HCT116 (cell line): ENCODE measurements at regions not wholly inside any gene's neighbourhood (a gene's known extent, or its start where the extent isn't known, plus 50 kb on each side); places are given as distances from the start of the nearest gene placed in this dataset.

Source experiments
- ATAC-seq: fragments of 200-7000 bp; cut with Tn5 transposase; 2 replicates; pipeline ENCODE4 v1.9.1; 2020; ENCODE audit warnings: mild to moderate bottlenecking, moderate library complexity
- BruUV-seq: library from RNA; stranded (reverse); fragments of 400-500 nt; replicated peaks from 2 replicates; lab custom pipeline; 2021; lab: Mats Ljungman, UMichigan
- CTCF ChIA-PET: fragments of 300-600 bp; sonication (Branson Sonifier 250); formaldehyde crosslinking; loops from one replicate; lab custom pipeline; 2021; ENCODE audit warnings: antibody characterized with exemption; lab: Charles Lee
- POLR2A ChIA-PET: fragments of 300-600, 350-600 bp; sonication (Branson Sonifier 250); formaldehyde crosslinking; loops from one replicate; lab custom pipeline; 2021; ENCODE audit warnings: antibody characterized with exemption; lab: Charles Lee
- RAD21 ChIA-PET, 2 experiments: fragments of 300-600 bp; sonication (Branson Sonifier 250); formaldehyde crosslinking; loops; one replicate each; lab custom pipeline; 2023; ENCODE audit warnings: low total read pairs in 2 of 2; ENCODE audit not compliant: uncharacterized antibody in 2 of 2, unreplicated experiment in 2 of 2, low non-redundant PET in 1 of 2; lab: Charles Lee
- DNase-seq: peaks from one replicate; pipeline ENCODE4 v3.0.0-alpha.2; 2010; ENCODE audit warnings: low read depth, low spot score
- H2AFZ ChIP-seq: fragments of 200-600 bp; shearing (Covaris generic), sonication (generic); 2 replicates; pipeline ENCODE4 v1.6.1; 2017; ENCODE audit warnings: low read depth, mixed run types, mixed read lengths, antibody characterized with exemption, low read length; ENCODE audit not compliant: poor library complexity, severe bottlenecking
- H3K27ac ChIP-seq: 2 replicates; pipeline ENCODE4 v1.5.1; 2012; ENCODE audit warnings: low read depth, low read length
- H3K27me3 ChIP-seq: fragments of 200-600 bp; sonication (generic); 2 replicates; pipeline ENCODE4 v1.6.1; 2016; ENCODE audit warnings: mixed run types, low read length, mixed read lengths; ENCODE audit not compliant: insufficient read depth
- H3K36me3 ChIP-seq, 2 experiments: fragments of 200-500 bp in 1 of 2; fragments of 200-600 bp in 1 of 2; sonication (Bioruptor generic) in 1 of 2; sonication (generic) in 1 of 2; 2 replicates each; pipeline versions ENCODE4 v1.5.1 to v1.6.1; 2014 to 2016; ENCODE audit warnings: low read length in 2 of 2, inconsistent platforms in 1 of 2, mixed read lengths in 1 of 2, mixed run types in 1 of 2; ENCODE audit not compliant: insufficient read depth in 2 of 2, control insufficient read depth in 1 of 2
- H3K4me1 ChIP-seq, 2 experiments: fragments of 200-600 bp in 1 of 2; sonication (generic) in 1 of 2; 2 replicates each; pipeline versions ENCODE4 v1.5.1 to v1.6.1; 2012 to 2017; ENCODE audit warnings: low read length in 2 of 2, inconsistent platforms in 1 of 2, mild to moderate bottlenecking in 1 of 2, mixed read lengths in 1 of 2, mixed run types in 1 of 2, moderate library complexity in 1 of 2; ENCODE audit not compliant: insufficient read depth in 2 of 2, control insufficient read depth in 1 of 2
- H3K4me2 ChIP-seq: fragments of 200-600 bp; sonication (generic); 2 replicates; pipeline ENCODE4 v1.6.1; 2017; ENCODE audit warnings: mixed run types, low read length, mixed read lengths
- H3K4me3 ChIP-seq, 2 experiments: fragments of 200-600 bp in 1 of 2; sonication (generic) in 1 of 2; replicated peaks in 1 of 2; 2 replicates each; pipeline ENCODE4 v1.5.1; 2011 to 2016; ENCODE audit warnings: low read length in 2 of 2, control low read depth in 1 of 2, low read depth in 1 of 2, mild to moderate bottlenecking in 1 of 2, mixed read lengths in 1 of 2, mixed run types in 1 of 2
- H3K79me2 ChIP-seq: fragments of 200-600 bp; sonication (generic); 2 replicates; pipeline ENCODE4 v1.6.1; 2017; ENCODE audit warnings: mild to moderate bottlenecking, mixed run types, low read length, moderate library complexity, mixed read lengths; ENCODE audit not compliant: insufficient read depth
- H3K9ac ChIP-seq: fragments of 200-600 bp; sonication (generic); 2 replicates; pipeline ENCODE4 v1.6.1; 2016; ENCODE audit warnings: low read length, mixed read lengths
- H3K9me2 ChIP-seq: fragments of 200-600 bp; sonication (generic), shearing (Covaris generic); 2 replicates; pipeline ENCODE4 v1.6.1; 2017; ENCODE audit warnings: mixed run types, mild to moderate bottlenecking, moderate library complexity; ENCODE audit not compliant: insufficient read depth
- H3K9me3 ChIP-seq, 2 experiments: fragments of 200-500 bp in 1 of 2; fragments of 200-600 bp in 1 of 2; sonication (Bioruptor generic) in 1 of 2; sonication (generic) in 1 of 2; 2 replicates each; pipeline ENCODE4 v1.6.1; 2014 to 2017; ENCODE audit warnings: low read length in 2 of 2, mixed read lengths in 2 of 2, inconsistent platforms in 1 of 2, low read depth in 1 of 2, mild to moderate bottlenecking in 1 of 2, mixed run types in 1 of 2, moderate library complexity in 1 of 2; ENCODE audit not compliant: control insufficient read depth in 1 of 2, insufficient read depth in 1 of 2
- H4K20me1 ChIP-seq: fragments of 200-600 bp; sonication (generic), shearing (Covaris generic); 2 replicates; pipeline ENCODE4 v1.6.1; 2017; ENCODE audit warnings: mixed run types, mild to moderate bottlenecking, moderate library complexity; ENCODE audit not compliant: insufficient read depth
- ATF3 ChIP-seq: IDR thresholded peaks from 2 replicates; pipeline ENCODE4 v1.6.1; 2012
- CBX3 ChIP-seq: IDR thresholded peaks from 2 replicates; pipeline ENCODE4 v1.6.1; 2012; ENCODE audit warnings: low read depth
- CEBPB ChIP-seq: IDR thresholded peaks from 2 replicates; pipeline ENCODE4 v1.6.1; 2012; ENCODE audit warnings: low read depth
- EGR1 ChIP-seq: IDR thresholded peaks from 2 replicates; pipeline ENCODE4 v1.6.1; 2012; ENCODE audit warnings: low read depth
- ELF1 ChIP-seq: IDR thresholded peaks from 2 replicates; pipeline ENCODE4 v1.6.1; 2012; ENCODE audit warnings: low read depth, borderline replicate concordance
- EZH2phosphoT487 ChIP-seq: fragments of 200-600 bp; IDR thresholded peaks from 2 replicates; pipeline ENCODE4 v1.6.1; 2018; ENCODE audit warnings: antibody characterized with exemption, borderline replicate concordance
- JUND ChIP-seq: IDR thresholded peaks from 2 replicates; pipeline ENCODE4 v1.6.1; 2012
- MAX ChIP-seq: IDR thresholded peaks from 2 replicates; pipeline ENCODE4 v1.6.1; 2012
- POLR2A ChIP-seq: IDR thresholded peaks from 2 replicates; pipeline ENCODE4 v1.7.0; 2011; ENCODE audit warnings: borderline replicate concordance; ENCODE audit not compliant: insufficient read depth, insufficient read length; ENCODE audit errors: extremely low read depth
- POLR2AphosphoS5 ChIP-seq: IDR thresholded peaks from 2 replicates; pipeline ENCODE4 v1.6.1; 2011; ENCODE audit warnings: mild to moderate bottlenecking, low read depth, low read length, moderate library complexity
- RAD21 ChIP-seq: IDR thresholded peaks from 2 replicates; pipeline ENCODE4 v1.6.1; 2012; ENCODE audit warnings: low read depth, mild to moderate bottlenecking
- SIN3A ChIP-seq: IDR thresholded peaks from 2 replicates; pipeline ENCODE4 v1.6.1; 2012; ENCODE audit warnings: low read depth
- SP1 ChIP-seq: IDR thresholded peaks from 2 replicates; pipeline ENCODE4 v1.6.1; 2012; ENCODE audit warnings: low read depth
- SRF ChIP-seq: IDR thresholded peaks from 2 replicates; pipeline ENCODE4 v1.6.1; 2012; ENCODE audit warnings: low read depth
- TCF7L2 ChIP-seq: IDR thresholded peaks from 2 replicates; pipeline ENCODE4 v1.7.0; 2011; ENCODE audit warnings: borderline replicate concordance, inconsistent platforms; ENCODE audit not compliant: insufficient read depth, insufficient read length; ENCODE audit errors: extremely low read depth
- YY1 ChIP-seq: IDR thresholded peaks from 2 replicates; pipeline ENCODE4 v1.6.1; 2011; ENCODE audit warnings: low read length, low read depth, moderate library complexity, mild to moderate bottlenecking; ENCODE audit not compliant: insufficient replicate concordance; ENCODE audit errors: extremely low read depth
- ZBTB33 ChIP-seq: IDR thresholded peaks from 2 replicates; pipeline ENCODE4 v1.6.1; 2011; ENCODE audit warnings: mild to moderate bottlenecking, low read length, moderate library complexity; ENCODE audit not compliant: insufficient replicate concordance; ENCODE audit errors: extremely low read depth
- ZFX ChIP-seq: fragments of 450-650 bp; IDR thresholded peaks from 2 replicates; pipeline ENCODE4 v1.6.1; 2017
- ZNF274 ChIP-seq: fragments of 200-500 bp; sonication (Bioruptor generic); IDR thresholded peaks from 2 replicates; pipeline ENCODE4 v1.6.1; 2014; ENCODE audit warnings: mild to moderate bottlenecking, low read depth, low read length, inconsistent platforms
- intact Hi-C: fragments of 100-400 bp; cut with micrococcal nuclease; formaldehyde crosslinking; loops from 2 replicates; pipeline ENCODE4 v1.10.0; 2022

- CTCF ChIA-PET = no interaction called here
- H3K4me3 ChIP-seq = no peak overlapping the region
- POLR2A ChIA-PET = no interaction called here
- H3K27me3 ChIP-seq = no peaks in the 10 kb centered on the region
- no peak overlapping the region for H3K4me2 ChIP-seq
- TF ChIP-seq TCF7L2 = no peak
- no peak for TF ChIP-seq JUND
- no peak for TF ChIP-seq POLR2A
- TF ChIP-seq EZH2phosphoT487 = no peak
- no peak for TF ChIP-seq SRF
- no peak for TF ChIP-seq CBX3
- no peaks in the 10 kb centered on the region for H3K9me2 ChIP-seq
- H3K36me3 ChIP-seq = no peaks in the 10 kb centered on the region
- ATAC-seq = no peak
- no peaks in the 10 kb centered on the region for H4K20me1 ChIP-seq
- intact Hi-C loops = no loop called here
- no peaks in the 10 kb centered on the region for H3K9me3 ChIP-seq
- RAD21 ChIA-PET = no interaction called here
- BruUV-seq = no TSS peak
- no peaks in the 10 kb centered on the region for H3K79me2 ChIP-seq
- H3K27ac ChIP-seq = no peak overlapping the region
- no peaks in the 10 kb centered on the region for H3K4me1 ChIP-seq
- no peak overlapping the region for H3K9ac ChIP-seq
- no peak for DNase-seq
- H2AFZ ChIP-seq = no peak overlapping the region
These were observed 897.5 kb downstream of the SUCLG1 start for GRCh38 chr2:83561592-83561991.

- DNase-seq (no peak), ATAC-seq (no peak)
- no peaks in the 10 kb centered on the region for H3K79me2 ChIP-seq
- no peaks in the 10 kb centered on the region for H3K27me3 ChIP-seq
- H3K4me1 ChIP-seq = no peaks in the 10 kb centered on the region
- ChIA-PET CTCF (no interaction called here), RAD21 (no interaction called here), POLR2A (no interaction called here)
- H3K36me3 ChIP-seq = no peaks in the 10 kb centered on the region
- H2AFZ ChIP-seq = no peak overlapping the region
- no peak for TF ChIP-seq SIN3A
- TF ChIP-seq ZBTB33 = no peak
- no peak for TF ChIP-seq YY1
- TF ChIP-seq EGR1 = no peak
- no peak for TF ChIP-seq TCF7L2
- no peak for TF ChIP-seq MAX
- no peak for TF ChIP-seq RAD21
- TF ChIP-seq SRF = no peak
- TF ChIP-seq POLR2AphosphoS5 = no peak
- TF ChIP-seq ELF1 = no peak
- TF ChIP-seq ZNF274 = no peak
- TF ChIP-seq ZFX = no peak
- TF ChIP-seq ATF3 = no peak
- no peak for TF ChIP-seq EZH2phosphoT487
- TF ChIP-seq SP1 = no peak
- TF ChIP-seq CEBPB = no peak
- TF ChIP-seq POLR2A = no peak
- intact Hi-C loops = no loop called here
- H3K4me3 ChIP-seq = no peak overlapping the region
- no peaks in the 10 kb centered on the region for H4K20me1 ChIP-seq
- no peak overlapping the region for H3K9ac ChIP-seq
- no TSS peak for BruUV-seq
- H3K9me3 ChIP-seq = no peaks in the 10 kb centered on the region
- no peak overlapping the region for H3K27ac ChIP-seq
- H3K9me2 ChIP-seq = no peaks in the 10 kb centered on the region
- H3K4me2 ChIP-seq = no peak overlapping the region
These were observed 922.5 kb downstream of the SUCLG1 start for GRCh38 chr2:83536556-83536955.
